ENCODE measurements at regions not wholly inside any gene's neighbourhood (a gene's known extent, or its start where the extent isn't known, plus 50 kb on each side); places are given as distances from the start of the nearest gene placed in this dataset.

- TF ChIP-seq CTCF (IDR thresholded peaks at IDR 0.05) (no peak), EZH2 (IDR thresholded peaks at IDR 0.05; ENCODE audit: borderline replicate concordance, insufficient read depth, low read depth, low read length, poor library complexity, severe bottlenecking) (no peak)
Observed at GRCh38 chr11:60594998-60595642, 79.9 kb downstream of the MS4A13 start.
